SH-SY5Y (cell line): ENCODE measurements at regions not wholly inside any gene's neighbourhood (a gene's known extent, or its start where the extent isn't known, plus 50 kb on each side); places are given as distances from the start of the nearest gene placed in this dataset.

Experiments used
- GATA2 ChIP-seq: IDR thresholded peaks from 2 replicates; pipeline ENCODE4 v1.6.1; 2011; ENCODE audit warnings: mild to moderate bottlenecking, low read depth, low read length
- GATA3 ChIP-seq: IDR thresholded peaks from 2 replicates; pipeline ENCODE4 v1.6.1; 2011; ENCODE audit warnings: low read depth, mild to moderate bottlenecking, low read length, moderate library complexity

DNA sequence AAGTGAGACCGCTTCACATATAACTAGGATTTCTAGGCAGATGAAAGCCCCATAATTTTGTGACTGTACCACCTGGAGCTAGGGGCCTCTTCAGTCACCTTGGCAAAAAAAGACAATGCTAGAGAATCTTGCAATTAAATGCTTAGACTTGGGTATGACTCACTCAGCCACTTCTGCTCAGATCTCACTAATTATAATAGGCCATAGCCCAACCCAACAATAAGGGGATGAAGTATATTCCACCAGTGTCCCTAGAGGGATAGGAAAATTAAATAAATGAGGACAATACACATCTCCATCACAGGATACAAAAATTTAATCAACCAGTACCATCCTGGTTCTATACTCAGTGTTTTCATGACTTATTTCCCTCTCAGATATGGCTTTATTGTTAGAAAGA, 1079.9 kb upstream of the C9orf72 start:
- TF ChIP-seq GATA3 = no peak
- TF ChIP-seq GATA2 = no peak
